IMR-90 (cell line): ENCODE measurements at regions not wholly inside any gene's neighbourhood (a gene's known extent, or its start where the extent isn't known, plus 50 kb on each side); places are given as distances from the start of the nearest gene placed in this dataset.

Source experiments
- ATAC-seq: fragments of 200-7000 bp; cut with Tn5 transposase; 2 replicates; pipeline ENCODE4 v1.9.1; 2020; ENCODE audit warnings: low read depth, mild to moderate bottlenecking, moderate library complexity
- BruUV-seq: library from RNA; stranded (reverse); fragments of 400-500 nt; replicated peaks from 2 replicates; lab custom pipeline; 2021; lab: Mats Ljungman, UMichigan
- CTCF ChIA-PET: fragments of 300-600 bp; formaldehyde crosslinking; extraction: SDS; loops from one replicate; lab custom pipeline; 2021; ENCODE audit warnings: antibody characterized with exemption; lab: Yijun Ruan, JAX
- POLR2A ChIA-PET: fragments of 300-600 bp; sonication (Branson Sonifier 250); formaldehyde crosslinking; loops from one replicate; lab custom pipeline; 2022; ENCODE audit warnings: antibody characterized with exemption; ENCODE audit not compliant: unreplicated experiment; lab: Charles Lee
- DNase-seq: peaks from one replicate; pipeline ENCODE4 v3.0.0; 2013
- H2AFZ ChIP-seq: replicated peaks from 2 replicates; pipeline ENCODE3; 2013; ENCODE audit warnings: low read length, mild to moderate bottlenecking; ENCODE audit not compliant: poor library complexity
- H2AK5ac ChIP-seq: 2 replicates; pipeline ENCODE4 v1.6.1; 2013; ENCODE audit warnings: low read depth, low read length, inconsistent platforms
- H2AK9ac ChIP-seq: replicated peaks from 2 replicates; pipeline ENCODE3; 2013; ENCODE audit warnings: mild to moderate bottlenecking, low read depth, low read length, moderate library complexity; ENCODE audit not compliant: poor library complexity
- H2BK120ac ChIP-seq: 2 replicates; pipeline ENCODE4 v1.6.1; 2013; ENCODE audit warnings: low read depth, low read length, inconsistent platforms
- H2BK15ac ChIP-seq: 3 replicates; pipeline ENCODE4 v1.6.1; 2013; ENCODE audit warnings: low read depth, low read length, inconsistent platforms
- H2BK20ac ChIP-seq: 2 replicates; pipeline ENCODE4 v1.6.1; 2013; ENCODE audit warnings: low read depth, mild to moderate bottlenecking, inconsistent platforms, low read length, moderate library complexity
- H2BK5ac ChIP-seq: 2 replicates; pipeline ENCODE4 v1.6.1; 2013; ENCODE audit warnings: mild to moderate bottlenecking, low read depth, low read length, inconsistent platforms; ENCODE audit not compliant: poor library complexity, severe bottlenecking
- H3K14ac ChIP-seq: replicated peaks from 2 replicates; pipeline ENCODE4 v1.6.1; 2013; ENCODE audit warnings: low read depth, low read length, inconsistent platforms
- H3K18ac ChIP-seq: 2 replicates; pipeline ENCODE4 v1.6.1; 2013; ENCODE audit warnings: low read depth, low read length, control low read depth
- H3K23ac ChIP-seq: 2 replicates; pipeline ENCODE4 v1.6.1; 2013; ENCODE audit warnings: low read depth, low read length, inconsistent platforms
- H3K27ac ChIP-seq: 2 replicates; pipeline ENCODE4 v1.5.1; 2013; ENCODE audit warnings: mild to moderate bottlenecking, control low read depth, low read length; ENCODE audit not compliant: insufficient read depth
- H3K27me3 ChIP-seq: 2 replicates; pipeline ENCODE4 v1.6.1; 2013; ENCODE audit warnings: low read length; ENCODE audit not compliant: control insufficient read depth, insufficient read depth
- H3K36me3 ChIP-seq: 2 replicates; pipeline ENCODE4 v1.6.1; 2013; ENCODE audit warnings: low read length, mixed read lengths; ENCODE audit not compliant: control insufficient read depth, insufficient read depth
- H3K4ac ChIP-seq: 2 replicates; pipeline ENCODE4 v1.6.1; 2013; ENCODE audit warnings: low read depth, low read length, inconsistent platforms
- H3K4me1 ChIP-seq: 2 replicates; pipeline ENCODE4 v1.6.1; 2013; ENCODE audit warnings: low read length, mixed read lengths; ENCODE audit not compliant: control insufficient read depth, insufficient read depth
- H3K4me2 ChIP-seq: 2 replicates; pipeline ENCODE4 v1.6.1; 2013; ENCODE audit warnings: low read depth, mild to moderate bottlenecking, control low read depth, low read length, moderate library complexity
- H3K4me3 ChIP-seq: 2 replicates; pipeline ENCODE4 v1.5.1; 2013; ENCODE audit warnings: low read depth, mild to moderate bottlenecking, control low read depth, low read length, moderate library complexity; ENCODE audit not compliant: insufficient read depth
- H3K56ac ChIP-seq: 2 replicates; pipeline ENCODE4 v1.6.1; 2013; ENCODE audit warnings: low read length, inconsistent platforms; ENCODE audit not compliant: insufficient read depth; ENCODE audit errors: extremely low read depth
- H3K79me1 ChIP-seq, 2 experiments: 2 replicates each; pipeline ENCODE4 v1.6.1; 2013; ENCODE audit warnings: low read length in 2 of 2, inconsistent platforms in 1 of 2, low read depth in 1 of 2
- H3K9ac ChIP-seq: 2 replicates; pipeline ENCODE4 v1.6.1; 2013; ENCODE audit warnings: low read depth, low read length, control low read depth
- H3K9me1 ChIP-seq: 2 replicates; pipeline ENCODE4 v1.6.1; 2013; ENCODE audit warnings: low read length, inconsistent platforms; ENCODE audit not compliant: insufficient read depth
- H3K9me3 ChIP-seq: 2 replicates; pipeline ENCODE4 v1.6.1; 2013; ENCODE audit warnings: low read length; ENCODE audit not compliant: control insufficient read depth, insufficient read depth
- H4K20me1 ChIP-seq: 2 replicates; pipeline ENCODE4 v1.6.1; 2013; ENCODE audit warnings: low read length, inconsistent platforms; ENCODE audit not compliant: insufficient read depth
- H4K5ac ChIP-seq: 2 replicates; pipeline ENCODE4 v1.6.1; 2013; ENCODE audit warnings: mild to moderate bottlenecking, low read depth, low read length, control low read depth
- H4K8ac ChIP-seq, 2 experiments: 2 replicates each; pipeline ENCODE4 v1.6.1; 2013; ENCODE audit warnings: low read depth in 2 of 2, low read length in 2 of 2, control low read depth in 1 of 2, inconsistent platforms in 1 of 2
- H4K91ac ChIP-seq: 2 replicates; pipeline ENCODE4 v1.6.1; 2013; ENCODE audit warnings: low read depth, low read length, inconsistent platforms; ENCODE audit not compliant: insufficient read depth
- BHLHE40 ChIP-seq: fragments of 150-350 bp; IDR thresholded peaks from 2 replicates; pipeline ENCODE4 v1.6.1; 2016; ENCODE audit warnings: mild to moderate bottlenecking, low read depth, low read length
- CEBPB ChIP-seq: IDR thresholded peaks from 2 replicates; pipeline ENCODE4 v1.6.1; 2012; ENCODE audit warnings: low read depth, low read length, improper control_type of control experiment
- CHD1 ChIP-seq: IDR thresholded peaks from 2 replicates; pipeline ENCODE4 v1.6.1; 2012; ENCODE audit warnings: low read depth, low read length, improper control_type of control experiment
- CTCF ChIP-seq: conservative IDR thresholded peaks from 2 replicates; pipeline ENCODE4 v1.5.1; 2012; ENCODE audit warnings: mild to moderate bottlenecking, low read depth, low read length, improper control_type of control experiment
- ELK1 ChIP-seq: fragments of 150-350 bp; IDR thresholded peaks from 2 replicates; pipeline ENCODE4 v1.6.1; 2016; ENCODE audit warnings: low read depth, mild to moderate bottlenecking, low read length, moderate library complexity, borderline replicate concordance
- FOS ChIP-seq: fragments of 150-350 bp; IDR thresholded peaks from 2 replicates; pipeline ENCODE4 v1.6.1; 2016; ENCODE audit warnings: low read depth, low read length
- MAFK ChIP-seq: IDR thresholded peaks from 2 replicates; pipeline ENCODE4 v1.6.1; 2012; ENCODE audit warnings: low read depth, low read length, improper control_type of control experiment
- MAZ ChIP-seq: IDR thresholded peaks from 2 replicates; pipeline ENCODE4 v1.6.1; 2012; ENCODE audit warnings: low read depth, mild to moderate bottlenecking, low read length, improper control_type of control experiment, moderate library complexity, borderline replicate concordance
- MXI1 ChIP-seq: IDR thresholded peaks from 2 replicates; pipeline ENCODE4 v1.6.1; 2012; ENCODE audit warnings: low read depth, mild to moderate bottlenecking, low read length, moderate library complexity, borderline replicate concordance
- NFE2L2 ChIP-seq: fragments of 150-350 bp; IDR thresholded peaks from 2 replicates; pipeline ENCODE4 v1.6.1; 2016; ENCODE audit warnings: low read depth, mild to moderate bottlenecking, low read length
- POLR2A ChIP-seq: IDR thresholded peaks from 2 replicates; pipeline ENCODE4 v1.6.1; 2012; ENCODE audit warnings: mild to moderate bottlenecking, low read depth, low read length
- RAD21 ChIP-seq: IDR thresholded peaks from 2 replicates; pipeline ENCODE4 v1.6.1; 2012; ENCODE audit warnings: low read length, improper control_type of control experiment
- RCOR1 ChIP-seq: IDR thresholded peaks from 2 replicates; pipeline ENCODE4 v1.6.1; 2012; ENCODE audit warnings: mild to moderate bottlenecking, low read length, improper control_type of control experiment; ENCODE audit not compliant: insufficient replicate concordance
- RFX5 ChIP-seq: IDR thresholded peaks from 2 replicates; pipeline ENCODE4 v1.8.0; 2012; ENCODE audit warnings: low read depth, mild to moderate bottlenecking, low read length, moderate library complexity
- USF2 ChIP-seq: fragments of 150-350 bp; IDR thresholded peaks from 2 replicates; pipeline ENCODE4 v1.6.1; 2017; ENCODE audit warnings: mild to moderate bottlenecking, antibody characterized with exemption, low read length, low read depth
- WGBS, 2 experiments: methylation state at CpG; one replicate each; pipeline versions ENCODE4 v1.1.5 to v1.1.7; 2013; ENCODE audit warnings: missing lambda C conversion rate in 2 of 2; ENCODE audit not compliant: insufficient read length in 1 of 2; ENCODE audit errors: extremely low coverage in 2 of 2; 5-methylcytosine and 5-hydroxymethylcytosine counted together
- dilution Hi-C: fragments of 300-500 bp; cut with HindIII; formaldehyde crosslinking; loops from one replicate; pipeline ENCODE4 v1.14.3; 2018; ENCODE audit warnings: low sequenced_read_pairs; ENCODE audit not compliant: unreplicated experiment
- in situ Hi-C: fragments of 300-500 bp; cut with MboI; formaldehyde crosslinking; loops from 3 replicates; pipeline ENCODE4 v1.14.3; 2019; ENCODE audit warnings: low sequenced_read_pairs, inconsistent platforms, mixed read lengths
- intact Hi-C: fragments of 100-400 bp; cut with micrococcal nuclease; formaldehyde crosslinking; loops from 2 replicates; pipeline ENCODE4 v1.10.0; 2022

- dilution Hi-C loops (no loop called here), in situ Hi-C loops (no loop called here), intact Hi-C loops (no loop called here)
- no peak for DNase-seq
- Histone ChIP-seq H3K9me1 (peaks cover 2% of the 10 kb centered on the region; the same call in 1 of the 2 replicates), H3K9ac (no peak overlapping the region), H3K18ac (no peak overlapping the region), H3K4me3 (no peak overlapping the region), H2AK9ac (no peak overlapping the region), H4K8ac (no peak overlapping the region), H2AK5ac (no peak overlapping the region), H3K27ac (no peak overlapping the region), H4K91ac (no peak overlapping the region), H2BK20ac (no peak overlapping the region), H2BK5ac (no peak overlapping the region), H3K14ac (no peak overlapping the region), H3K27me3 (peaks cover 18% of the 10 kb centered on the region), H3K36me3 (no peaks in the 10 kb centered on the region), H4K5ac (no peak overlapping the region), H3K4me1 (peaks cover 5% of the 10 kb centered on the region; the same call in 1 of the 2 replicates), H3K56ac (no peak overlapping the region), H2AFZ (no peak overlapping the region), H3K4me2 (no peak overlapping the region), H4K20me1 (no peaks in the 10 kb centered on the region), H2BK15ac (no peak overlapping the region), H3K4ac (no peak overlapping the region), H3K23ac (no peak overlapping the region), H2BK120ac (no peak overlapping the region), H3K79me1 (no peaks in the 10 kb centered on the region), H3K9me3 (peaks cover 7% of the 10 kb centered on the region)
- no TSS peak for BruUV-seq
- no peak for ATAC-seq
- CTCF ChIA-PET, result no interaction called here
- 60% methylated on average over 1 of the region's 5 CpGs; no CpG with 5 or more reads in 1 of the 2 experiments for WGBS, 2 experiments
- no peak for TF ChIP-seq CEBPB
- TF ChIP-seq RCOR1, result no peak
- TF ChIP-seq POLR2A, result no peak
- TF ChIP-seq MAFK, result no peak
- TF ChIP-seq CHD1, result no peak
- no peak for TF ChIP-seq CTCF
- no peak for TF ChIP-seq RFX5
- TF ChIP-seq FOS, result no peak
- TF ChIP-seq MAZ, result no peak
- TF ChIP-seq ELK1, result no peak
- TF ChIP-seq MXI1, result no peak
- no peak for TF ChIP-seq RAD21
- no peak for TF ChIP-seq BHLHE40
- no peak for TF ChIP-seq USF2
- TF ChIP-seq NFE2L2, result no peak
- POLR2A ChIA-PET, result no interaction called here
Measured at GRCh38 chr2:45214550-45214949, 205.3 kb upstream of the SIX2 start.
